ENCODE measurements at regions not wholly inside any gene's neighbourhood (a gene's known extent, or its start where the extent isn't known, plus 50 kb on each side); places are given as distances from the start of the nearest gene placed in this dataset.
A peak's percentile ranks its signal among the peaks of the same experiment; 100 is the strongest.

DNA sequence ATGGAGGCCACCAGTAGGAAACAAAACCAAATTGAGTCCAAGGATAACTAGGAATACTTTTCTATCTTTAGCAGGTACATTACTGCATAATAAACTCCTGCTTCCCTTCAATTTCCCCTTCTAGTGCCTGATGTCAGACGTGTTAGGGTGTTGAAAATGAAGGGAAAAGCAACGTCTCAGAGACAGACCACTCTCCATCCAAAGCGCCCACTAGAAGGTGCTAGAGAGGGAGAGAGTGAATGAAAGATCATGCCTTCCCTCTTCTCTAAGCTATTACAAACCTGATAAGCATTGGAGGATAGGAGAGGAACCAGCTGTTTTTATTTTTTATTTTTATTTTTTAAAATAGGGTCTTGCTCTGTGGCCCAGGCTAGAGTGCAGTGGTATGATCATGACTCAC lies 64.1 kb downstream of the ZNF641 start:
- peak; percentile 31 for ATAC-seq (ENCODE audit: low read depth)
- H3K27ac Mint-ChIP-seq, result no peak overlapping the region
- H3K9me3 Mint-ChIP-seq, result no peaks in the 10 kb centered on the region
- no peaks in the 10 kb centered on the region for H3K36me3 Mint-ChIP-seq
- DNase-seq (ENCODE audit: low spot score in 2 of 2), result no peak
- H3K4me3 Mint-ChIP-seq, result no peak overlapping the region
- peaks cover 10% of the 10 kb centered on the region for H3K4me1 Mint-ChIP-seq
- peaks cover 17% of the 10 kb centered on the region for H3K27me3 Mint-ChIP-seq

GRCh38 chr12:48285751-48286650 lies 64.7 kb downstream of the ZNF641 start:
- Mint-ChIP-seq H3K9me3 (no peaks in the 10 kb centered on the region), H3K27me3 (peaks cover 17% of the 10 kb centered on the region), H3K4me3 (no peak overlapping the region), H3K36me3 (no peaks in the 10 kb centered on the region), H3K4me1 (peaks cover 10% of the 10 kb centered on the region), H3K27ac (no peak overlapping the region)
- DNase-seq (ENCODE audit: low spot score in 2 of 2) (no peak), ATAC-seq (ENCODE audit: low read depth) (peak; percentile 41)

DNA sequence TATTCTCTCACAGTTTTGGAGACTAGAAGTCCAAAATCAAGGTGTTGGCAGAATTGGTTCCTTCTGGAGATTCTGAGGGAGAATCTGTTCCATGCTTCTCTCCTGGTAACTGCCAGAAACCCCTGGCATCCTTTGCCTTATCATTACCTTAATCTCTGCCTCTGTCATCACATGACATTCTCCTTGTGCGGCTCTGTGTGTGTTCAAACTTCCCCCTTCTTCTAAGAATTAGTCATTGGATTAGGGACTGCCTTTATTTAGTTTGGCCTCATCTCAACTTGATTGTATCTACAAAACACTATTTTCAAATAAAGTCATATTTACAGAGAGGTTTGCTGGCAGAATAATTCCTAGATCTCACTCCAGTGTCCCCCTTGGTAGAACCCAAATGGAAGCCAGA lies 68.9 kb downstream of the ZNF641 start:
- ATAC-seq (ENCODE audit: low read depth) (no peak), DNase-seq (ENCODE audit: low spot score in 2 of 2) (no peak)
- peaks cover 16% of the 10 kb centered on the region for H3K27me3 Mint-ChIP-seq
- peaks cover 2% of the 10 kb centered on the region for H3K36me3 Mint-ChIP-seq
- no peak overlapping the region for H3K27ac Mint-ChIP-seq
- H3K4me1 Mint-ChIP-seq, result peaks cover 10% of the 10 kb centered on the region
- H3K4me3 Mint-ChIP-seq, result no peak overlapping the region
- H3K9me3 Mint-ChIP-seq, result peaks cover 2% of the 10 kb centered on the region

DNA sequence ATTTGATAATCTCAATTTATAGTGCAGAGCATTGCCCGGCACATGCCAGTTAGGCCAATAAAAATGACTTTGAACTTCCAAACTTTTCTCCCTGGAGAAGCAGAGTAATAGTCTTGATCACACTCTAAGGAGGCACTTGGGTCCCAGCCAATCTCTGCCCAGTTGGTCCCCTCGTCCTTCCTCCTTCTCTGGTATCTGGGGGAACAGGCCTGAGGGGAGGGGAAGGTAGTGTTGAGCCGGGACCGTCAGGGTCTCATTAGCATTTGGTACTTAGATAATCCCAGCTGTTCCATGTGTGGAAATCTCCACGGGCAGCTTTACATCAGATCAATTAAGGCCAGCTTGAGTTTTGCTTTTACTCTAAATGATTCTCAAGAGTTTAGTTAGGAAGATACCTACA lies 70.1 kb downstream of the ZNF641 start:
- DNase-seq (ENCODE audit: low spot score in 2 of 2), result no peak
- ATAC-seq (ENCODE audit: low read depth), result no peak
- Mint-ChIP-seq H3K27me3 (peaks cover 17% of the 10 kb centered on the region), H3K27ac (no peak overlapping the region), H3K36me3 (peaks cover 7% of the 10 kb centered on the region), H3K4me1 (peaks cover under 1% of the 10 kb centered on the region), H3K9me3 (peaks cover 6% of the 10 kb centered on the region), H3K4me3 (no peak overlapping the region)

- DNase-seq (ENCODE audit: low spot score in 2 of 2) (no peak), ATAC-seq (ENCODE audit: low read depth) (no peak)
- Mint-ChIP-seq H3K4me3 (no peak overlapping the region), H3K9me3 (peaks cover 6% of the 10 kb centered on the region), H3K27me3 (peaks cover 23% of the 10 kb centered on the region), H3K36me3 (peaks cover 8% of the 10 kb centered on the region), H3K4me1 (no peaks in the 10 kb centered on the region), H3K27ac (no peak overlapping the region)
Observed at GRCh38 chr12:48279601-48280000, 71.1 kb downstream of the ZNF641 start.

- H3K9me3 Mint-ChIP-seq, result peaks cover 6% of the 10 kb centered on the region
- DNase-seq (ENCODE audit: low spot score in 2 of 2) (no peak), ATAC-seq (ENCODE audit: low read depth) (no peak)
- no peak overlapping the region for H3K27ac Mint-ChIP-seq
- H3K36me3 Mint-ChIP-seq, result peaks cover 8% of the 10 kb centered on the region
- H3K4me1 Mint-ChIP-seq, result no peaks in the 10 kb centered on the region
- peaks cover 23% of the 10 kb centered on the region for H3K27me3 Mint-ChIP-seq
- no peak overlapping the region for H3K4me3 Mint-ChIP-seq
Observed at GRCh38 chr12:48279101-48279500, 71.6 kb downstream of the ZNF641 start.

- Mint-ChIP-seq H3K27me3 (peaks cover 23% of the 10 kb centered on the region), H3K4me3 (no peak overlapping the region), H3K4me1 (no peaks in the 10 kb centered on the region), H3K9me3 (peaks cover 7% of the 10 kb centered on the region), H3K27ac (no peak overlapping the region), H3K36me3 (peaks cover 8% of the 10 kb centered on the region)
- ATAC-seq (ENCODE audit: low read depth), result no peak
- DNase-seq (ENCODE audit: low spot score in 2 of 2), result no peak
Observed at GRCh38 chr12:48276621-48277020, 73.5 kb upstream of the OR10AD1 start.

DNA sequence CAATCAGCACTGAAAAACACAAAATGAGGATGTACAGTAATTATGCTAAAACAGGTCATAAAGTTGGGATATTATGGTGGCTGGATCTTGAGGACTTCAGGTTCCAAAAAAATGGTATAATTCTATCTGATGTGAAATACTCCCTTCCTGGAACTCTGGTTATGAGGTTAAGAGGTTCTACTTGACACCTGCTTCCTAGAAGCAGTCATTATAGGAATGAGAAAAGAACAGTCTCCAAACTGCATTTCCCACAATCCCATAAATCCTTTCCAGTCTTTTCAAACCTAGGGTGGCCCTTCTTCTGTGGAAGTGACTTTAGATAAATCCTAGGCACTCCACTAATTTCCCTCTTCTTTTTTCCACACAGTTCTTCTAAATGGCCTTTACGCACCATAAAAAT lies 63.7 kb upstream of the OR10AD1 start:
- no peaks in the 10 kb centered on the region for H3K36me3 Mint-ChIP-seq
- no peak overlapping the region for H3K4me3 Mint-ChIP-seq
- H3K27me3 Mint-ChIP-seq, result peaks cover 8% of the 10 kb centered on the region
- no peak overlapping the region for H3K27ac Mint-ChIP-seq
- H3K9me3 Mint-ChIP-seq, result peaks cover 2% of the 10 kb centered on the region
- H3K4me1 Mint-ChIP-seq, result peaks cover 2% of the 10 kb centered on the region
- no peak for ATAC-seq (ENCODE audit: low read depth)
- no peak for DNase-seq (ENCODE audit: low spot score in 2 of 2)

- Mint-ChIP-seq H3K4me1 (peaks cover 2% of the 10 kb centered on the region), H3K27ac (no peak overlapping the region), H3K36me3 (no peaks in the 10 kb centered on the region), H3K27me3 (peaks cover 7% of the 10 kb centered on the region), H3K4me3 (no peak overlapping the region), H3K9me3 (peaks cover 2% of the 10 kb centered on the region)
- ATAC-seq (ENCODE audit: low read depth) (no peak), DNase-seq (ENCODE audit: low spot score in 2 of 2) (no peak)
Observed at GRCh38 chr12:48265777-48266176, 62.7 kb upstream of the OR10AD1 start.

DNA sequence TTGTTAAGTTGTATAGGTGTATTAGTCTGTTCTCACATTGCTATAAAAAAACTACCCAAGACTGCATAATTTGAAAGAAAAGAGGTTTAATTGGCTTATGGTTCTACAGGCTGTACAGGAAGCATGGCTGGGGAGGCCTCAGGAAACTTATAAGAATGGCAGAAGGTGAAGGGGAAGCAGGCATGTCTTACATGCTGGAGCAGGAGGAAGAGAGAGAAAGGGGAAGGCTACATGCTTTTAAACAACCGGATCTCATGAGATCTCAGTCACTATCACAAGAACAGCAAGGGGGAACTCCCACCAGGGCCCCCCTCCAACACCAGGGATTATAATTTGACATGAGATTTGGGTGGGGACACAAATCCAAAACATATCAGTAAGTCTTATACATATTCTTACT lies 60.5 kb upstream of the OR10AD1 start:
- H3K27ac Mint-ChIP-seq, result no peak overlapping the region
- H3K36me3 Mint-ChIP-seq, result no peaks in the 10 kb centered on the region
- H3K27me3 Mint-ChIP-seq, result peaks cover 7% of the 10 kb centered on the region
- H3K9me3 Mint-ChIP-seq, result peaks cover 2% of the 10 kb centered on the region
- ATAC-seq (ENCODE audit: low read depth) (no peak), DNase-seq (ENCODE audit: low spot score in 2 of 2) (no peak)
- H3K4me3 Mint-ChIP-seq, result no peak overlapping the region
- H3K4me1 Mint-ChIP-seq, result peaks cover 2% of the 10 kb centered on the region

GRCh38 chr12:48261773-48262172 lies 58.7 kb upstream of the OR10AD1 start:
- no peaks in the 10 kb centered on the region for H3K36me3 Mint-ChIP-seq
- H3K4me3 Mint-ChIP-seq, result no peak overlapping the region
- H3K4me1 Mint-ChIP-seq, result peaks cover 2% of the 10 kb centered on the region
- no peak for DNase-seq (ENCODE audit: low spot score in 2 of 2)
- no peak overlapping the region for H3K27ac Mint-ChIP-seq
- no peak for ATAC-seq (ENCODE audit: low read depth)
- H3K9me3 Mint-ChIP-seq, result peaks cover 2% of the 10 kb centered on the region
- H3K27me3 Mint-ChIP-seq, result peaks cover 5% of the 10 kb centered on the region

All from memory B cell (primary cell).